ENCODE measurements at regions not wholly inside any gene's neighbourhood (a gene's known extent, or its start where the extent isn't known, plus 50 kb on each side); places are given as distances from the start of the nearest gene placed in this dataset.

- TF ChIP-seq TEAD4 (IDR thresholded peaks at IDR 0.05) (no peak), USF1 (IDR thresholded peaks at IDR 0.05) (no peak), EGR1 (IDR thresholded peaks at IDR 0.05) (no peak), TCF12 (IDR thresholded peaks at IDR 0.05; ENCODE audit: low read depth) (no peak), FOXM1 (IDR thresholded peaks at IDR 0.05; ENCODE audit: borderline replicate concordance, low read depth) (no peak), YY1 (IDR thresholded peaks at IDR 0.05; ENCODE audit: low read depth) (no peak), REST (IDR thresholded peaks at IDR 0.05; ENCODE audit: low read depth) (no peak), RAD21 (IDR thresholded peaks at IDR 0.05; ENCODE audit: low read depth) (no peak), MAX (IDR thresholded peaks at IDR 0.05) (no peak), CEBPB (IDR thresholded peaks at IDR 0.05) (no peak), NFIC (IDR thresholded peaks at IDR 0.05) (no peak), EP300 (IDR thresholded peaks at IDR 0.05; ENCODE audit: borderline replicate concordance) (no peak)
Observed at GRCh38 chr3:145224886-145225285, 936.1 kb downstream of the PLOD2 start.

GRCh38 chr3:145243875-145244274 is 917.1 kb downstream of the PLOD2 start:
- TF ChIP-seq REST (IDR thresholded peaks at IDR 0.05; ENCODE audit: low read depth) (no peak), RAD21 (IDR thresholded peaks at IDR 0.05; ENCODE audit: low read depth) (no peak), TEAD4 (IDR thresholded peaks at IDR 0.05) (no peak)

- TF ChIP-seq EP300 (IDR thresholded peaks at IDR 0.05; ENCODE audit: borderline replicate concordance) (no peak), CEBPB (IDR thresholded peaks at IDR 0.05) (no peak), RAD21 (IDR thresholded peaks at IDR 0.05; ENCODE audit: low read depth) (no peak), NFIC (IDR thresholded peaks at IDR 0.05) (no peak), EGR1 (IDR thresholded peaks at IDR 0.05) (no peak), YY1 (IDR thresholded peaks at IDR 0.05; ENCODE audit: low read depth) (no peak), ZBTB7A (IDR thresholded peaks at IDR 0.05; ENCODE audit: low read depth) (no peak), TAF1 (IDR thresholded peaks at IDR 0.05; ENCODE audit: low read depth) (no peak), MAX (IDR thresholded peaks at IDR 0.05) (no peak), TEAD4 (IDR thresholded peaks at IDR 0.05) (no peak), CREB1 (IDR thresholded peaks at IDR 0.05; ENCODE audit: low read depth) (no peak), FOXM1 (IDR thresholded peaks at IDR 0.05; ENCODE audit: borderline replicate concordance, low read depth) (no peak), REST (IDR thresholded peaks at IDR 0.05; ENCODE audit: low read depth) (no peak), USF1 (IDR thresholded peaks at IDR 0.05) (no peak), TCF12 (IDR thresholded peaks at IDR 0.05; ENCODE audit: low read depth) (no peak)
Observed at GRCh38 chr3:145244327-145244726, 916.7 kb downstream of the PLOD2 start.

- no peak for TF ChIP-seq TEAD4 (IDR thresholded peaks at IDR 0.05)
Observed at GRCh38 chr3:145246291-145246690, 914.7 kb downstream of the PLOD2 start.

GRCh38 chr3:145248928-145249327 is 912.1 kb downstream of the PLOD2 start:
- TF ChIP-seq TAF1 (IDR thresholded peaks at IDR 0.05; ENCODE audit: low read depth) = no peak
- no peak for TF ChIP-seq CEBPB (IDR thresholded peaks at IDR 0.05)
- TF ChIP-seq TEAD4 (IDR thresholded peaks at IDR 0.05) = no peak
- TF ChIP-seq ZBTB7A (IDR thresholded peaks at IDR 0.05; ENCODE audit: low read depth) = no peak
- no peak for TF ChIP-seq YY1 (IDR thresholded peaks at IDR 0.05; ENCODE audit: low read depth)
- no peak for TF ChIP-seq CREB1 (IDR thresholded peaks at IDR 0.05; ENCODE audit: low read depth)
- no peak for TF ChIP-seq NFIC (IDR thresholded peaks at IDR 0.05)
- TF ChIP-seq REST (IDR thresholded peaks at IDR 0.05; ENCODE audit: low read depth) = no peak
- TF ChIP-seq TCF12 (IDR thresholded peaks at IDR 0.05; ENCODE audit: low read depth) = no peak
- no peak for TF ChIP-seq MAX (IDR thresholded peaks at IDR 0.05)
- TF ChIP-seq RAD21 (IDR thresholded peaks at IDR 0.05; ENCODE audit: low read depth) = no peak
- TF ChIP-seq EGR1 (IDR thresholded peaks at IDR 0.05) = no peak
- TF ChIP-seq EP300 (IDR thresholded peaks at IDR 0.05; ENCODE audit: borderline replicate concordance) = no peak
